ENCODE measurements at regions not wholly inside any gene's neighbourhood (a gene's known extent, or its start where the extent isn't known, plus 50 kb on each side); places are given as distances from the start of the nearest gene placed in this dataset.

- no peak for TF ChIP-seq CTCF (IDR thresholded peaks at IDR 0.05)
These were observed 464.7 kb upstream of the KLF4 start for GRCh38 chr9:107954312-107954711.

GRCh38 chr9:107953556-107954125, 464.1 kb upstream of the KLF4 start:
- TF ChIP-seq CTCF (IDR thresholded peaks at IDR 0.05) = no peak

- no peak for TF ChIP-seq CTCF (IDR thresholded peaks at IDR 0.05)
These were observed 463.2 kb upstream of the KLF4 start for GRCh38 chr9:107952773-107953172.

GRCh38 chr9:107951511-107951910, 461.9 kb upstream of the KLF4 start:
- no peak for TF ChIP-seq CTCF (IDR thresholded peaks at IDR 0.05)

- no peak for TF ChIP-seq CTCF (IDR thresholded peaks at IDR 0.05)
These were observed 459.5 kb upstream of the KLF4 start for GRCh38 chr9:107949061-107949460.

GRCh38 chr9:107948601-107949000, 459.0 kb upstream of the KLF4 start:
- TF ChIP-seq CTCF (IDR thresholded peaks at IDR 0.05) = no peak

GRCh38 chr9:107948086-107948485, 458.5 kb upstream of the KLF4 start:
- TF ChIP-seq CTCF (IDR thresholded peaks at IDR 0.05) = no peak

Measured in LNCAP (cell line).